22Rv1 (cell line): ENCODE measurements at regions not wholly inside any gene's neighbourhood (a gene's known extent, or its start where the extent isn't known, plus 50 kb on each side); places are given as distances from the start of the nearest gene placed in this dataset.

Experiments
- H3K27ac ChIP-seq: fragments of 450-650 bp; 2 replicates; pipeline ENCODE4 v1.5.1; 2017
- CTCF ChIP-seq: fragments of 450-650 bp; IDR thresholded peaks from 2 replicates; pipeline ENCODE4 v1.5.1; 2017; ENCODE audit warnings: mild to moderate bottlenecking
- ZFX ChIP-seq: fragments of 450-650 bp; IDR thresholded peaks from 2 replicates; pipeline ENCODE4 v1.6.1; 2017; ENCODE audit warnings: antibody characterized with exemption, borderline replicate concordance

- 0 out of 2 replicates have a peak overlapping the region, but pooled peaks have one; percentile 86 for H3K27ac ChIP-seq
- TF ChIP-seq ZFX (no peak), CTCF (no peak)
These were observed 92.5 kb upstream of the MED13L start for GRCh38 chr12:116370004-116370404.

GRCh38 chr12:116370886-116371580 lies 93.5 kb upstream of the MED13L start:
- TF ChIP-seq ZFX (no peak), CTCF (no peak)
- H3K27ac ChIP-seq, result no peak overlapping the region

- TF ChIP-seq CTCF, result no peak
- TF ChIP-seq ZFX, result no peak
- no peak overlapping the region for H3K27ac ChIP-seq
These were observed 95.3 kb upstream of the MED13L start for GRCh38 chr12:116372815-116373214.

- TF ChIP-seq CTCF (no peak), ZFX (no peak)
- no peak overlapping the region for H3K27ac ChIP-seq
These were observed 96.2 kb upstream of the MED13L start for GRCh38 chr12:116373572-116374206.

- H3K27ac ChIP-seq, result no peak overlapping the region
- TF ChIP-seq CTCF, result no peak
- no peak for TF ChIP-seq ZFX
These were observed 96.7 kb upstream of the MED13L start for GRCh38 chr12:116374207-116374606.

- TF ChIP-seq ZFX (no peak), CTCF (no peak)
- H3K27ac ChIP-seq, result no peak overlapping the region
These were observed 97.9 kb upstream of the MED13L start for GRCh38 chr12:116375278-116375842.
